DND-41 (cell line): ENCODE measurements at regions not wholly inside any gene's neighbourhood (a gene's known extent, or its start where the extent isn't known, plus 50 kb on each side); places are given as distances from the start of the nearest gene placed in this dataset.

Experiments
- ATAC-seq: fragments of 200-7000 bp; cut with Tn5 transposase; 3 replicates; pipeline ENCODE4 v1.9.1; 2021; ENCODE audit warnings: low read depth; ENCODE audit not compliant: insufficient read depth
- DNase-seq: peaks from one replicate; pipeline ENCODE4 v3.0.0-alpha.2; 2020
- H2AFZ ChIP-seq: 2 replicates; pipeline ENCODE4 v1.6.0; 2012; ENCODE audit warnings: low read depth, low read length
- H3K27ac ChIP-seq: 2 replicates; pipeline ENCODE4 v1.5.1; 2012; ENCODE audit warnings: low read length, inconsistent platforms
- H3K27me3 ChIP-seq: fragments of 200-600 bp; sonication (generic); 2 replicates; pipeline ENCODE4 v1.6.0; 2012; ENCODE audit warnings: low read length, mild to moderate bottlenecking, inconsistent platforms; ENCODE audit not compliant: insufficient read depth, poor library complexity
- H3K36me3 ChIP-seq: 2 replicates; pipeline ENCODE4 v1.5.1; 2012; ENCODE audit warnings: low read length, inconsistent platforms; ENCODE audit not compliant: insufficient read depth
- H3K4me1 ChIP-seq: 2 replicates; pipeline ENCODE4 v1.5.1; 2012; ENCODE audit warnings: mild to moderate bottlenecking, low read length; ENCODE audit not compliant: insufficient read depth
- H3K4me2 ChIP-seq: 2 replicates; pipeline ENCODE4 v1.6.0; 2012; ENCODE audit warnings: mild to moderate bottlenecking, moderate library complexity, low read length, inconsistent platforms; ENCODE audit not compliant: insufficient read depth
- H3K4me3 ChIP-seq, 2 experiments: fragments of 200-600 bp in 1 of 2; shearing (Covaris generic) in 1 of 2; 2 replicates each; pipeline ENCODE4 v1.5.1; 2012 to 2016; ENCODE audit warnings: inconsistent platforms in 2 of 2, low read length in 2 of 2, mild to moderate bottlenecking in 2 of 2, low read depth in 1 of 2, moderate library complexity in 1 of 2
- H3K79me2 ChIP-seq: 2 replicates; pipeline ENCODE4 v1.6.0; 2012; ENCODE audit warnings: low read length, inconsistent platforms; ENCODE audit not compliant: insufficient read depth
- H3K9ac ChIP-seq: 2 replicates; pipeline ENCODE4 v1.6.0; 2012; ENCODE audit warnings: low read depth, mild to moderate bottlenecking, inconsistent platforms, low read length, moderate library complexity
- H3K9me3 ChIP-seq: 2 replicates; pipeline ENCODE4 v1.5.1; 2012; ENCODE audit warnings: low read length, moderate library complexity, mild to moderate bottlenecking, inconsistent platforms; ENCODE audit not compliant: insufficient read depth, severe bottlenecking
- H4K20me1 ChIP-seq: 2 replicates; pipeline ENCODE4 v1.6.0; 2012; ENCODE audit warnings: low read length; ENCODE audit not compliant: insufficient read depth
- CTCF ChIP-seq: IDR thresholded peaks from 2 replicates; pipeline ENCODE4 v1.5.1; 2012; ENCODE audit warnings: borderline replicate concordance, low read length, moderate library complexity, mild to moderate bottlenecking; ENCODE audit not compliant: poor library complexity, severe bottlenecking; ENCODE audit errors: extremely low read depth
- EZH2 ChIP-seq: IDR thresholded peaks from 3 replicates; pipeline ENCODE4 v1.6.1; 2012; ENCODE audit warnings: borderline replicate concordance, low read depth, mild to moderate bottlenecking, moderate library complexity, low read length, inconsistent platforms; ENCODE audit not compliant: severe bottlenecking

- no peaks in the 10 kb centered on the region for H4K20me1 ChIP-seq
- no peak overlapping the region for H2AFZ ChIP-seq
- H3K79me2 ChIP-seq: no peaks in the 10 kb centered on the region
- peak overlapping the region; percentile 32; the same call in 1 of the 2 replicates for H3K27ac ChIP-seq
- no peaks in the 10 kb centered on the region for H3K9me3 ChIP-seq
- no peaks in the 10 kb centered on the region for H3K36me3 ChIP-seq
- ATAC-seq (no peak), DNase-seq (no peak)
- no peak overlapping the region for H3K4me3 ChIP-seq
- H3K27me3 ChIP-seq: no peaks in the 10 kb centered on the region
- H3K9ac ChIP-seq: no peak overlapping the region
- TF ChIP-seq EZH2: no peak
- no peak for TF ChIP-seq CTCF
- H3K4me2 ChIP-seq: no peak overlapping the region
- H3K4me1 ChIP-seq: peaks cover 14% of the 10 kb centered on the region
These were observed 121.9 kb downstream of the NDUFA10 start for GRCh38 chr2:239903210-239903609.

GRCh38 chr2:239902749-239903201, 122.4 kb downstream of the NDUFA10 start:
- Histone ChIP-seq H3K4me3 (no peak overlapping the region), H3K4me2 (no peak overlapping the region), H3K27me3 (no peaks in the 10 kb centered on the region), H3K79me2 (no peaks in the 10 kb centered on the region), H2AFZ (no peak overlapping the region), H3K9ac (no peak overlapping the region), H3K36me3 (no peaks in the 10 kb centered on the region), H3K27ac (peak overlapping the region; percentile 18; the same call in 1 of the 2 replicates), H3K4me1 (peaks cover 17% of the 10 kb centered on the region), H3K9me3 (no peaks in the 10 kb centered on the region), H4K20me1 (no peaks in the 10 kb centered on the region)
- DNase-seq: no peak
- TF ChIP-seq EZH2 (no peak), CTCF (no peak)
- ATAC-seq: no peak

- Histone ChIP-seq H4K20me1 (no peaks in the 10 kb centered on the region), H3K79me2 (no peaks in the 10 kb centered on the region), H3K36me3 (no peaks in the 10 kb centered on the region), H3K27ac (peak overlapping the region; percentile 64), H3K9ac (peak overlapping the region; percentile 24; the same call in 1 of the 2 replicates), H2AFZ (peak overlapping the region; percentile 67), H3K9me3 (no peaks in the 10 kb centered on the region), H3K4me3 (no peak overlapping the region), H3K4me1 (peaks cover 21% of the 10 kb centered on the region), H3K27me3 (no peaks in the 10 kb centered on the region), H3K4me2 (no peak overlapping the region)
- TF ChIP-seq CTCF (no peak), EZH2 (no peak)
- ATAC-seq (peak; percentile 85), DNase-seq (peak; percentile 49)
These were observed 126.7 kb downstream of the NDUFA10 start for GRCh38 chr2:239898292-239898925.
